ENCODE measurements at regions not wholly inside any gene's neighbourhood (a gene's known extent, or its start where the extent isn't known, plus 50 kb on each side); places are given as distances from the start of the nearest gene placed in this dataset.

- DNase-seq = no peak
- peaks cover 3% of the 10 kb centered on the region for H3K27me3 Mint-ChIP-seq (ENCODE audit: unreplicated experiment)
- no peak overlapping the region for H3K27ac Mint-ChIP-seq (ENCODE audit: unreplicated experiment)
- peaks cover 12% of the 10 kb centered on the region for H3K4me1 Mint-ChIP-seq (ENCODE audit: low read depth, unreplicated experiment)
- H3K4me3 Mint-ChIP-seq (ENCODE audit: unreplicated experiment) = no peak overlapping the region
- H3K36me3 Mint-ChIP-seq (ENCODE audit: unreplicated experiment) = no peaks in the 10 kb centered on the region
- H3K9me3 Mint-ChIP-seq (ENCODE audit: unreplicated experiment) = peaks cover 1% of the 10 kb centered on the region
- TF ChIP-seq CTCF (IDR thresholded peaks at IDR 0.05; ENCODE audit: partially characterized antibody, unreplicated experiment) = no peak
These were observed 253.1 kb upstream of the RPS6KA3 start for GRCh38 chrX:20519826-20520225.

- no peak overlapping the region for H3K27ac Mint-ChIP-seq (ENCODE audit: unreplicated experiment)
- no peak overlapping the region for H3K4me3 Mint-ChIP-seq (ENCODE audit: unreplicated experiment)
These were observed 252.4 kb upstream of the RPS6KA3 start for GRCh38 chrX:20519146-20519545.

GRCh38 chrX:20517565-20517964 is 250.9 kb upstream of the RPS6KA3 start:
- H3K27ac Mint-ChIP-seq (ENCODE audit: unreplicated experiment) = peak overlapping the region; percentile 48
- DNase-seq = no peak
- H3K4me1 Mint-ChIP-seq (ENCODE audit: low read depth, unreplicated experiment) = peaks cover 12% of the 10 kb centered on the region
- TF ChIP-seq CTCF (IDR thresholded peaks at IDR 0.05; ENCODE audit: partially characterized antibody, unreplicated experiment) = no peak
- H3K27me3 Mint-ChIP-seq (ENCODE audit: unreplicated experiment) = peaks cover 3% of the 10 kb centered on the region
- H3K4me3 Mint-ChIP-seq (ENCODE audit: unreplicated experiment) = no peak overlapping the region
- no peaks in the 10 kb centered on the region for H3K36me3 Mint-ChIP-seq (ENCODE audit: unreplicated experiment)
- peaks cover 1% of the 10 kb centered on the region for H3K9me3 Mint-ChIP-seq (ENCODE audit: unreplicated experiment)

More at GRCh38 chrX:20519146-20519545, 252.4 kb upstream of the RPS6KA3 start:
- Mint-ChIP-seq H3K36me3 (ENCODE audit: unreplicated experiment) (no peaks in the 10 kb centered on the region), H3K4me1 (ENCODE audit: low read depth, unreplicated experiment) (peaks cover 12% of the 10 kb centered on the region), H3K9me3 (ENCODE audit: unreplicated experiment) (peaks cover 1% of the 10 kb centered on the region), H3K27me3 (ENCODE audit: unreplicated experiment) (peaks cover 3% of the 10 kb centered on the region)
- no peak for DNase-seq
- no peak for TF ChIP-seq CTCF (IDR thresholded peaks at IDR 0.05; ENCODE audit: partially characterized antibody, unreplicated experiment)

GRCh38 chrX:20515841-20516461 is 249.2 kb upstream of the RPS6KA3 start:
- Mint-ChIP-seq H3K27ac (ENCODE audit: unreplicated experiment) (no peak overlapping the region), H3K27me3 (ENCODE audit: unreplicated experiment) (peaks cover 3% of the 10 kb centered on the region), H3K4me1 (ENCODE audit: low read depth, unreplicated experiment) (peaks cover 12% of the 10 kb centered on the region), H3K36me3 (ENCODE audit: unreplicated experiment) (no peaks in the 10 kb centered on the region), H3K4me3 (ENCODE audit: unreplicated experiment) (no peak overlapping the region), H3K9me3 (ENCODE audit: unreplicated experiment) (peaks cover 1% of the 10 kb centered on the region)
- no peak for TF ChIP-seq CTCF (IDR thresholded peaks at IDR 0.05; ENCODE audit: partially characterized antibody, unreplicated experiment)
- no peak for DNase-seq

GRCh38 chrX:20514358-20514757 is 247.6 kb upstream of the RPS6KA3 start:
- Mint-ChIP-seq H3K4me1 (ENCODE audit: low read depth, unreplicated experiment) (peaks cover 12% of the 10 kb centered on the region), H3K27ac (ENCODE audit: unreplicated experiment) (no peak overlapping the region), H3K4me3 (ENCODE audit: unreplicated experiment) (no peak overlapping the region), H3K9me3 (ENCODE audit: unreplicated experiment) (no peaks in the 10 kb centered on the region), H3K27me3 (ENCODE audit: unreplicated experiment) (peaks cover 3% of the 10 kb centered on the region), H3K36me3 (ENCODE audit: unreplicated experiment) (no peaks in the 10 kb centered on the region)
- no peak for DNase-seq
- no peak for TF ChIP-seq CTCF (IDR thresholded peaks at IDR 0.05; ENCODE audit: partially characterized antibody, unreplicated experiment)
